NCI-H1417 (cell line): ENCODE measurements at regions not wholly inside any gene's neighbourhood (a gene's known extent, or its start where the extent isn't known, plus 50 kb on each side); places are given as distances from the start of the nearest gene placed in this dataset.
"Not testable (repeated sequence)": the region's sequence is repeated elsewhere in the genome, so short reads cannot be mapped to it uniquely, and the experiment has no call there.

Source experiments
- DNase-seq, 3 experiments: peaks; one replicate each; lab custom pipeline; 2025; lab: John Stamatoyannopoulos, UW

- no peak for DNase-seq
Measured at GRCh38 chr1:45258059-45258650, 51.8 kb upstream of the ZSWIM5 start.

GRCh38 chr1:45259053-45259452, 52.6 kb upstream of the ZSWIM5 start:
- no peak for DNase-seq

DNA sequence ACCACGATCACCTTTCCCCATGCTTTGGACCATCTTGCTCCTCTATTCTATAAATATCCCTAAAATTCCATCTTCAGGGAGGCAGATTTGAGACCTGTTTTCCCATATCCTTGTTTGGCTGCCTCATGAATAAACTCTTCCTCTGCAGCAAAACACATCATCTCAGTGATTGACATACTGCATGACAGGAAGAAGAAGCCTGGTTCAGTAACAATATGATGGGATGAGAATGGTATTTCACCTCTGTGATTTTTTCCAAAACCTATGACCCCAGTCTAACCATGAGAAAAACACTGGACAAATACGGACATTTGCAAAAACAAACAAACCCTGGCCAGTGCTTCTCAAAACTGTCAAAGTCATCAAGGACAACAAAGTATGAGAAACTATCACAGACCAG, 53.8 kb upstream of the ZSWIM5 start:
- DNase-seq, result no peak

DNA sequence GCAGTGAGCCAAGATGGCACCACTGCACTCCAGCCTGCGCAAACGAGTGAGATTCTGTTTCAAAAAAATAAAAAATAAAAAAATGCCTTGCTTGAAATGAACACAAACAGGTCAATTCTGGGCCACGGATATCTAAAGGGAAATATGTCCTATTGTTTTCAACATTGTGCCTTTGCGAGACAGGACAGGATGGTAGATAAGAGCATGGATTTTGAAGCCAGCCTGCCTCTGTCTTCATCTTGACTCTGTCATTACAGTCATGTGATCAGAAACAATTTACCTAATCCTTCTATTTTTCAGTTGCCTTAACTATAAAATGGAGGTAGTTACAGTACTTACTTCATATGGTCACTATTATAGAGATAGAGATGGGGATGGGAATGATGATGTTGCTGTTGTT, 56.7 kb upstream of the ZSWIM5 start:
- DNase-seq, result no peak

DNA sequence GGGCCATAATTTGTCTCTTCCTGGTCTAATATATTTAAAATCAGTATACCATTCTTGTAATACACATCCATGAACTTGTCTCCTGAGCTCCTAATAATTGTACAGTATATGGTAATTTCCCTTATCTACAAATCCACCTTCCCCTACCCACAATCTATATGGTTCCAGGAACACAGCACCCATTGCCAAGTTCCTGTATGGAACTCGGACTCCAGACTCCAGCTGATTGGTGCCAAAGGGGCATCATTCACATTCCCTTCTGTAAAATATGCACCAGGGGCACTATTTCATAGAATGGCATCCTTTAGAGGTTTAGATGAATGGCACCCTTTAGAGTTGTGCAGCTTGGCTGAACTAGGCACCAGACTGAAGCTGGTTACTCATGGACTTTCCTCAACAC, 58.8 kb upstream of the ZSWIM5 start:
- DNase-seq, result no peak

DNA sequence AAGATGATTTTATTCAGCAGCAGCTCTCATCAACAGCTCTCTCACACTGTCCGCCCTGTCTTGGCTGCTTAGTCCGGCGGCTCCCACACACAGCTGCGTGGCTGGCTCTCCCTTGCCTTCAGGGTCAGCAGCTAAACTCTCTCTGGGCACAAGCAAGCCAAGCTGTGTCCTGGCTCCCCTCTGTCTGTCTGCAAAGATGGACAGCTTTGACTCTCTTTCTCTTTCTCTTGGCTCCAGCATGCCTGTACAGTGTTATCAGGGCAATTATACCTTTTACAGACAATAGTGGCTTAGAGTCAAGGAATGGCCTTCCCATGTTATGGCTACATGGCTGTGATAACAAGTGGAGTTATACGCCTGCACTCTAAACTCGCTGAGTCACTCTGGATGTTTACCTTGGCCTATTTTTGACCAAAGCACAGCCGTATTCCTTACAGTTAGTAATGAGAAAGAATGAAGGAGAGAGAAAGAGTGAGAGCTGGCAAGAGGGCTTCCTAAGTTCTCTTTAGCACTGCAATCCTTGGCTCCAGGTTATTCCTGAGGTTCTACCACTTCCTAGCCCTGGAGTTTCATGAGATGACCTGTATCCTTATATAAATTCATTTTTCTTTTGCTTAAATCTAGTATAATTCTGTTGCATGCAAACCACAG, 59.9 kb upstream of the ZSWIM5 start:
- DNase-seq, result peak in 1 of 3 experiments; percentile 10

DNA sequence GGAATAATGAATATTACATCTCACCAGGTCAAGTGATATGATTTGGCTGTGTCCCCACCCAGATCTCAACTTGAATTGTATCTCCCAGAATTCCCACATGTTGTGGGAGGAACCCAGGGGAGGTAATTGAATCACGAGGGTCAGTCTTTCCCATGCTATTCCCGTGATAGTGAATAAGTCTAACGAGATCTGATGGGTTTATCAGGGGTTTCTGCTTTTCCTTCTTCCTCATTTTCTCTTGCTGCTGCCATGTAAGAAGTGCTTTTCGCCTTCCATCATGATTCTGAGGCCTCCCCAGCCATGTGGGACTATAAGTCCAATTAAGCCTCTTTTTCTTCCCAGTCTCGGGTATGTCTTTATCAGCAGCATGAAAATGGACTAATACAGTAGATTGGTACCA, 58.4 kb upstream of the HPDL start:
- DNase-seq, result not testable (repeated sequence)

DNA sequence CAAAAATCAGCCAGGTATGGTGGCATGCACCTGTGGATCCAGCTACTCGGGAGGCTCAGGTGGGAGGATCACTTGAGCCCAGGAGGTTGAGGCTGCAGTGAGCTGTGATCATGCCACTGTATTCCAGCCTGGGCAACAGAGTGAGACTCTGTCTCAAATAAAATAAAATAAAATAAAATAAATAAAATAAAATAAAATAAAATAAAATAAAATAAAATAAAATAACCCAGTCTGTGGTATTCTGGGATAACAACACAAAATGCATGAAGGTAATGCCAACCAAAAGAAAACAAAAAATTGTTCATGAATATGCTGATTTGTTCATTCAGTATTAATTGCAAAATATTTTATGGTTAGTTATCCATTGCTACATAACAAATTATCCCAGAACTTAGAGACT, 54.4 kb upstream of the HPDL start:
- DNase-seq, result not testable (repeated sequence)

GRCh38 chr1:45272913-45273371, 53.8 kb upstream of the HPDL start:
- DNase-seq, result no peak

DNA sequence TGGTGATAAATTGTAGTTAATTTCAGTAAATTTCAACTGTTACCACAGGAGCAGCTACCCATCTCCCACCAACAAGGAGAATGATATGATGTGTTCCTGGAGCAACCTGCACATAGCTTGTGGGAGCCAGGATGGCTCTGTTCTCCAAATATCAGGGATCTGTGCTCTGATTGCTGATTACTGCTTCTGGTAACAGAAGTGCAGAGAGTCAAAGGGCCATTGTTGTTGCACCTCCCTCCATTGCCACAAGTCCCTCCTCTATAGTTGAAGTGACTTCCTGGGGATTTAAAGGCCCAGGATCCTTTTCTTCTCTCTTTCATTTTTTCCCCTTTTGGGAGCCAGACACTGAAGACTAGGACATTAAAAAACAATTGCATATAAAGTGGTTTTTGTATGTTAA, 51.6 kb upstream of the HPDL start:
- no peak for DNase-seq
